ENCODE measurements at regions not wholly inside any gene's neighbourhood (a gene's known extent, or its start where the extent isn't known, plus 50 kb on each side); places are given as distances from the start of the nearest gene placed in this dataset.

DNA sequence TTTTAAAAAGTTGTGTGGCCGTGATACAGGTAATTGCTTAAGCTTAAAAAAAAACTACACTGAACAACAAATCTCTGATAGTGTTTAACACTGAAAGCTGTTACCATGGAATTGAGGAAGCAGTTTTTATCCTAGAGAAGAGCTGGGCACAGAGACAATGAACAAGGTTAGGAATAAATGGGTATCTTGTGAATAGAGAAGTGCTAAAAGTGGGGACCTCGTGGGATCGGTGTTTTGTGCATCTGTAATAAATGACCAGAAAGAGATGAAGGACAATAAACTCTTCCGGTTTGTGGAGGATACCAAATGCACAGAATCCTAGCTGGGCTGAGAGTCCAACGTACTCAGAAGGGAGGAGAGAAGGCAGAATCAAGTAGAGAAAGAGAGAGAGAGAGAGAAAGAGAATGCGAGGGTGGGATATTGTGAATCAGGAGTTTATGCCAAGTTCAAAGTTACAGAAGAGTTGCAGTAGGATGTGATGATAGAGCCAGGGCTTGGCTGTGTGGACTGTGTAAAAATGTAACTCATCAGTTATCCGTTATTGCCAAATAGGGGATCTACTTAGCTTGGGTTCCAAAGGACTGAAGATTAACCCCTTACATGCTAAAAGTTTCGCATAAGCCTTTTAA, 148.9 kb downstream of the IL20RB start:
- Histone ChIP-seq H3K27ac (ENCODE audit: low read length) (no peak overlapping the region), H3K27me3 (ENCODE audit: insufficient read depth, low read depth, low read length) (no peaks in the 10 kb centered on the region), H3K9ac (ENCODE audit: low read length) (no peak overlapping the region), H3K79me2 (replicated peaks; ENCODE audit: insufficient read depth, low read length) (no peaks in the 10 kb centered on the region), H3K36me3 (ENCODE audit: insufficient read depth, low read length) (no peaks in the 10 kb centered on the region), H3K4me3 (ENCODE audit: low read length) (no peak overlapping the region), H2AFZ (ENCODE audit: low read depth, low read length) (no peak overlapping the region), H3K9me3 (ENCODE audit: low read length) (no peaks in the 10 kb centered on the region), H4K20me1 (ENCODE audit: insufficient read depth) (no peaks in the 10 kb centered on the region), H3F3A (ENCODE audit: insufficient read depth, low read length, poor library complexity, severe bottlenecking) (no peaks in the 10 kb centered on the region), H3K4me2 (ENCODE audit: low read length) (no peak overlapping the region), H3K9me2 (ENCODE audit: insufficient read depth, low read length) (no peaks in the 10 kb centered on the region)
- TF ChIP-seq SMC3 (conservative IDR thresholded peaks at IDR 0.05; ENCODE audit: poor library complexity) = no peak
- no peak for TF ChIP-seq POLR2AphosphoS5 (IDR thresholded peaks at IDR 0.05)
- TF ChIP-seq, protein P1, sequence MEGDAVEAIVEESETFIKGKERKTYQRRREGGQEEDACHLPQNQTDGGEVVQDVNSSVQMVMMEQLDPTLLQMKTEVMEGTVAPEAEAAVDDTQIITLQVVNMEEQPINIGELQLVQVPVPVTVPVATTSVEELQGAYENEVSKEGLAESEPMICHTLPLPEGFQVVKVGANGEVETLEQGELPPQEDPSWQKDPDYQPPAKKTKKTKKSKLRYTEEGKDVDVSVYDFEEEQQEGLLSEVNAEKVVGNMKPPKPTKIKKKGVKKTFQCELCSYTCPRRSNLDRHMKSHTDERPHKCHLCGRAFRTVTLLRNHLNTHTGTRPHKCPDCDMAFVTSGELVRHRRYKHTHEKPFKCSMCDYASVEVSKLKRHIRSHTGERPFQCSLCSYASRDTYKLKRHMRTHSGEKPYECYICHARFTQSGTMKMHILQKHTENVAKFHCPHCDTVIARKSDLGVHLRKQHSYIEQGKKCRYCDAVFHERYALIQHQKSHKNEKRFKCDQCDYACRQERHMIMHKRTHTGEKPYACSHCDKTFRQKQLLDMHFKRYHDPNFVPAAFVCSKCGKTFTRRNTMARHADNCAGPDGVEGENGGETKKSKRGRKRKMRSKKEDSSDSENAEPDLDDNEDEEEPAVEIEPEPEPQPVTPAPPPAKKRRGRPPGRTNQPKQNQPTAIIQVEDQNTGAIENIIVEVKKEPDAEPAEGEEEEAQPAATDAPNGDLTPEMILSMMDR (IDR thresholded peaks at IDR 0.05; ENCODE audit: poor library complexity, severe bottlenecking) = no peak
- TF ChIP-seq EP300 (conservative IDR thresholded peaks at IDR 0.05; ENCODE audit: poor library complexity, severe bottlenecking) = no peak

DNA sequence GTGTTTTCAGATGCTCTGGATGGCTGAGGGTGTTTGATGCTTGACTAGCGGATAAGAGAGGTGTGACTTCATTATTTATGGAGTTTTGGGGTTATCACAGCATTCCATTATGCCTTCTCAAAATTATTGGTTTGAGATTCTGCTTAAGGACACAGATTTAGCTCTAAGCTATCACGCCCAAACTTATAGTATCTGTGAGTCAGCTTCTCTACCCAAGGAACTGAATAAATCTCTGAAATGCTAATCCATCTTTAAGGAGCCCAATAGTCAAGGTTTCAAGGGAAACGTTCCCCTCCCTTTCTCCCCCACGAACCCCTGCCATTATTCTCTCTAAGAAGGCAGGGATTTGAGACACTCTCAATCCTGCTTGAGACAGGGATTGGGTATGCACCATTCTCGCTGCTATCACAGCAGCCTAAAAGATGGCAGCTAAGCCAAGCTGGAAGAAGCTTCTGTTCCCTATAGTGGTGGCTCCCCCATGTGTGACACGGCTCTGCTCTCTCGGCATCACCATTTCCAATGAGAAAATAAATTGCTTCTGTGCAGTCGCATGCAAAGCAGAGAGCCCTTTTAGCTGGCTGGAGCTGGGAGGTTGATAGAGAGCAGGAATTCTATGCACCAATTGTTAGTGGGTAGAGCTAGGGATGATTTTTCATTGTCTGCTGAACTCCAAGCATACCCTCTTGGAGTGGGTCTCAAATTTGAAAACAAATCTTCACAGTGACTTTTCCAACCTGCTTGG, 151.1 kb downstream of the IL20RB start:
- TF ChIP-seq TAF1 (IDR thresholded peaks at IDR 0.05; ENCODE audit: low read depth) (no peak), MXI1 (conservative IDR thresholded peaks at IDR 0.05; ENCODE audit: poor library complexity, severe bottlenecking) (no peak), EZH2 (IDR thresholded peaks at IDR 0.05; ENCODE audit: borderline replicate concordance, insufficient read depth, low read length, poor library complexity, severe bottlenecking) (no peak), POLR2AphosphoS5 (IDR thresholded peaks at IDR 0.05) (no peak), EP300 (conservative IDR thresholded peaks at IDR 0.05; ENCODE audit: poor library complexity, severe bottlenecking) (no peak), RAD21 (conservative IDR thresholded peaks at IDR 0.05) (no peak), SMC3 (conservative IDR thresholded peaks at IDR 0.05; ENCODE audit: poor library complexity) (no peak)
- TF ChIP-seq, protein P2, sequence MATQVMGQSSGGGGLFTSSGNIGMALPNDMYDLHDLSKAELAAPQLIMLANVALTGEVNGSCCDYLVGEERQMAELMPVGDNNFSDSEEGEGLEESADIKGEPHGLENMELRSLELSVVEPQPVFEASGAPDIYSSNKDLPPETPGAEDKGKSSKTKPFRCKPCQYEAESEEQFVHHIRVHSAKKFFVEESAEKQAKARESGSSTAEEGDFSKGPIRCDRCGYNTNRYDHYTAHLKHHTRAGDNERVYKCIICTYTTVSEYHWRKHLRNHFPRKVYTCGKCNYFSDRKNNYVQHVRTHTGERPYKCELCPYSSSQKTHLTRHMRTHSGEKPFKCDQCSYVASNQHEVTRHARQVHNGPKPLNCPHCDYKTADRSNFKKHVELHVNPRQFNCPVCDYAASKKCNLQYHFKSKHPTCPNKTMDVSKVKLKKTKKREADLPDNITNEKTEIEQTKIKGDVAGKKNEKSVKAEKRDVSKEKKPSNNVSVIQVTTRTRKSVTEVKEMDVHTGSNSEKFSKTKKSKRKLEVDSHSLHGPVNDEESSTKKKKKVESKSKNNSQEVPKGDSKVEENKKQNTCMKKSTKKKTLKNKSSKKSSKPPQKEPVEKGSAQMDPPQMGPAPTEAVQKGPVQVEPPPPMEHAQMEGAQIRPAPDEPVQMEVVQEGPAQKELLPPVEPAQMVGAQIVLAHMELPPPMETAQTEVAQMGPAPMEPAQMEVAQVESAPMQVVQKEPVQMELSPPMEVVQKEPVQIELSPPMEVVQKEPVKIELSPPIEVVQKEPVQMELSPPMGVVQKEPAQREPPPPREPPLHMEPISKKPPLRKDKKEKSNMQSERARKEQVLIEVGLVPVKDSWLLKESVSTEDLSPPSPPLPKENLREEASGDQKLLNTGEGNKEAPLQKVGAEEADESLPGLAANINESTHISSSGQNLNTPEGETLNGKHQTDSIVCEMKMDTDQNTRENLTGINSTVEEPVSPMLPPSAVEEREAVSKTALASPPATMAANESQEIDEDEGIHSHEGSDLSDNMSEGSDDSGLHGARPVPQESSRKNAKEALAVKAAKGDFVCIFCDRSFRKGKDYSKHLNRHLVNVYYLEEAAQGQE (IDR thresholded peaks at IDR 0.05; ENCODE audit: borderline replicate concordance) = no peak
- TF ChIP-seq, protein P1 (IDR thresholded peaks at IDR 0.05; ENCODE audit: poor library complexity, severe bottlenecking) = no peak
- no peaks in the 10 kb centered on the region for H3K79me2 ChIP-seq (replicated peaks; ENCODE audit: insufficient read depth, low read length)
- no peaks in the 10 kb centered on the region for H3K9me2 ChIP-seq (ENCODE audit: insufficient read depth, low read length)
- no peaks in the 10 kb centered on the region for H3K9me3 ChIP-seq (ENCODE audit: low read length)
- no peaks in the 10 kb centered on the region for H3K36me3 ChIP-seq (ENCODE audit: insufficient read depth, low read length)
- no peaks in the 10 kb centered on the region for H4K20me1 ChIP-seq (ENCODE audit: insufficient read depth)
- H3K27me3 ChIP-seq (ENCODE audit: insufficient read depth, low read depth, low read length) = no peaks in the 10 kb centered on the region
- H3K4me3 ChIP-seq (ENCODE audit: low read length) = no peak overlapping the region
- no peak overlapping the region for H3K27ac ChIP-seq (ENCODE audit: low read length)
- no peak overlapping the region for H3K4me2 ChIP-seq (ENCODE audit: low read length)
- H3F3A ChIP-seq (ENCODE audit: insufficient read depth, low read length, poor library complexity, severe bottlenecking) = no peaks in the 10 kb centered on the region
- H3K9ac ChIP-seq (ENCODE audit: low read length) = no peak overlapping the region
- no peak overlapping the region for H2AFZ ChIP-seq (ENCODE audit: low read depth, low read length)

Measured in neural cell (in vitro differentiated cells).